Prostate gland (tissue), 2 donors: ENCODE measurements at regions not wholly inside any gene's neighbourhood (a gene's known extent, or its start where the extent isn't known, plus 50 kb on each side); places are given as distances from the start of the nearest gene placed in this dataset.

Experiments used
- POLR2A ChIP-seq: fragments of 450-650 bp; IDR thresholded peaks from one replicate; pipeline ENCODE4 v1.6.1; 2016; ENCODE audit warnings: antibody characterized with exemption, mild to moderate bottlenecking
- TF ChIP-seq, protein P1 (sequence below), 4 experiments: fragments of 200-600 bp in 2 of 4; fragments of 450-650 bp in 2 of 4; sonication (generic) in 2 of 4; IDR thresholded peaks; 1 replicate in 3 of 4; 2 replicates in 1 of 4; pipeline ENCODE4 v1.5.1; 2016 to 2019; ENCODE audit warnings: antibody characterized with exemption in 4 of 4, mild to moderate bottlenecking in 2 of 4, moderate library complexity in 2 of 4

DNA sequence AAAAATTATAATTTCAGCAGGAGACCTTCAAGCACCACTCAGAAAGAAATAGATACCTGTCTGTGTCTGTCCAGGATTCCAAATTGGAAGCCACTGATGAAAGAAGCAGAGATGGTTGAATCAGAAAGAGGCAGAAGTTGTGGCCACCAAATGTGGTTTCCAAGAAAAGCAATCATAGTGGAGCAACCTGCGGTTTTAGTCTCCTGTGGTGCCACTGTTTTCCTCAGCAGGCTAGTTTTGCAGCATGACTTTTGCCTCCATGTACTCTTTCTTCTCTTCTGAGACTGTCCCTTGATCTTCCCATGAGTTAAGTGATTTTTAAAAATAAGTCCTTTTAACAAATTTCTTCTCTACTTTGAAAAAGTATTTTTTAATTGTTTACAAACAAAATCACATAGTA lies 535.8 kb downstream of the CYLC2 start:
- TF ChIP-seq POLR2A = no peak
- TF ChIP-seq, protein P1, sequence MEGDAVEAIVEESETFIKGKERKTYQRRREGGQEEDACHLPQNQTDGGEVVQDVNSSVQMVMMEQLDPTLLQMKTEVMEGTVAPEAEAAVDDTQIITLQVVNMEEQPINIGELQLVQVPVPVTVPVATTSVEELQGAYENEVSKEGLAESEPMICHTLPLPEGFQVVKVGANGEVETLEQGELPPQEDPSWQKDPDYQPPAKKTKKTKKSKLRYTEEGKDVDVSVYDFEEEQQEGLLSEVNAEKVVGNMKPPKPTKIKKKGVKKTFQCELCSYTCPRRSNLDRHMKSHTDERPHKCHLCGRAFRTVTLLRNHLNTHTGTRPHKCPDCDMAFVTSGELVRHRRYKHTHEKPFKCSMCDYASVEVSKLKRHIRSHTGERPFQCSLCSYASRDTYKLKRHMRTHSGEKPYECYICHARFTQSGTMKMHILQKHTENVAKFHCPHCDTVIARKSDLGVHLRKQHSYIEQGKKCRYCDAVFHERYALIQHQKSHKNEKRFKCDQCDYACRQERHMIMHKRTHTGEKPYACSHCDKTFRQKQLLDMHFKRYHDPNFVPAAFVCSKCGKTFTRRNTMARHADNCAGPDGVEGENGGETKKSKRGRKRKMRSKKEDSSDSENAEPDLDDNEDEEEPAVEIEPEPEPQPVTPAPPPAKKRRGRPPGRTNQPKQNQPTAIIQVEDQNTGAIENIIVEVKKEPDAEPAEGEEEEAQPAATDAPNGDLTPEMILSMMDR (IDR thresholded peaks at IDR 0.05) = no peak
